ENCODE measurements at regions not wholly inside any gene's neighbourhood (a gene's known extent, or its start where the extent isn't known, plus 50 kb on each side); places are given as distances from the start of the nearest gene placed in this dataset.

DNA sequence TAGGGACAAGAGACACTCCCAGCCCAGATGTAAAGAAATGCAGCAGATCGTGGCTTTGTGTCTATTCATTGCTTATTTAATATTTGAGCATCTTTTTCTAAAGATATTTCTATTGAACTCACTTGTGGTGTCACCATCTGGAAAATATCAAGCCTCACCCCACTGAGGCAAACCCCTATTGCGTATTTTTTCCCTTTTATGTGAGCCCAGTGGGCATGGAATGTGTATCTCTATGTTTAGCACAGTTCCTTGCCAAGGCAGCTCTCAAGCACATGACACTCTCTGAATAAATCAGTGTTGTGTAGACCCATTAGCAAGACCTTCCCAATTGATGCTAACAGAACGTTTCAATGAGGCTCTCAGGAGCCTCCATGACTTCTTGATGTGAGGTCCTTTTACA, 81.6 kb downstream of the TMEM174 start:
- no peak for DNase-seq

- no peak for DNase-seq
Measured at GRCh38 chr5:73253047-73253660, 80.2 kb downstream of the TMEM174 start.

GRCh38 chr5:73250645-73251044, 77.7 kb downstream of the TMEM174 start:
- DNase-seq: no peak

DNA sequence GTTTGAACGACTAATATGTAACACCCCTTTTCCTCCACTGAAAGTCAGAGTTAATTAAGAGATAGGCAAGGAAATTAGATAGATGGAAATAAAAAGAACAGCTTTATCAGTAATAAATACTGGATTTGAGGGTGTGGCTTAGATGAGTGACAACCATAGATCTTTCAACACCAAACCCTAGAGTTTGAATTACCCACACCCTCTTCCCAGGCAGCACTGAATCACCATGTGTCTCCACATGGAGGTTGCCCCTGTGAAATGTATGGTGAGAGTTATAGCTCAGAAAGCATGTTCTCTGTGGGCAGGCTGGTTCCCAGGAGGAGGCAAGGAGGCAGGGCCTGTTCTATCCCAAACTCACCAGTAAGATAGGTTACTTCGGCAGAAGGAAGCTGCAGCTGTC, 69.7 kb downstream of the TMEM174 start:
- no peak for DNase-seq

GRCh38 chr5:73238873-73239272, 65.9 kb downstream of the TMEM174 start:
- DNase-seq: no peak

DNA sequence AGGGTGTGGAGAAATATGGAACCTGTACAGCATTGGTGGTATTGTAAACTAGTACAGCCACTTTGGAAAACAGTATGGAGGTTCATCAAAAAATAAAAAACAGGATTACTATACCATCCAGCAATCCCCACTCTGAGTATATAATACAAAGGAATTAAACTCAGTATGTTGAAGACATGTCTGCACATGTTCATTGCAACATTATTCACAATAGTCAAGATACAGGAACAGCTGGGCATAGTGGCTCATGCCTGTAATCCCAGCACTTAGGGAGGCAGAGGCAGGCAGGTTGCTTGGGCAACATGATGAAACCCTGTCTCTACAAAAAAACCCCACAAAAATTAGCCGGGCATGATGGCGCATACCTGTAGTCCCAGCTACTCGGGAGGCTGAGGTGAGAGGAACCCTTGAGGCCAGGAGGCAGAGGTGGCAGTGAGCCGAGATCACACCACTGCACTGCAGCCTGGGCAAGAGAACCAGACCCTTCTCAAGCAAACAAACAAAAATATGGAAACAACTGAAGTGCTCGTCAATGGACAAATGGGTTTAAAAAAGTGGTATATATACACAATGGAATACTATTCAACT, 63.6 kb downstream of the TMEM174 start:
- no peak for DNase-seq

DNA sequence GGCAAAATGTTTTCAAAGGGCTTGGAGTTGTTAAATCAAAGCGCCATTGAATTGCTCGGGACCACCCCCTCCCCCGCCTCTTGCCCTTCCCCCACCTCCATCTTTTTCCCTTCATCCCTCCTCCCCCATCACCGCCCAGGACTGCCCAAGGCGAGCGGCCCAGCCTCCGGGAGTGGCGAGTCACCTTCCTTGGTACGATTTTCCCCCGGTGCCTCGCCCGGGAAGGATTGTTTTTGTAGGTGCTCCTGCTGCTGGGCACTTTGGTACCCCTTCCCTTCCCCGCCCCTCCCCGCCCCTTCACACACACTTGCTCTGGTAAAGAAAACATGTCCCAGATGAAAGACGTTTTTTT, 61.2 kb downstream of the TMEM174 start:
- DNase-seq: no peak

- no peak for DNase-seq
Measured at GRCh38 chr5:73233461-73234203, 60.6 kb downstream of the TMEM174 start.

DNA sequence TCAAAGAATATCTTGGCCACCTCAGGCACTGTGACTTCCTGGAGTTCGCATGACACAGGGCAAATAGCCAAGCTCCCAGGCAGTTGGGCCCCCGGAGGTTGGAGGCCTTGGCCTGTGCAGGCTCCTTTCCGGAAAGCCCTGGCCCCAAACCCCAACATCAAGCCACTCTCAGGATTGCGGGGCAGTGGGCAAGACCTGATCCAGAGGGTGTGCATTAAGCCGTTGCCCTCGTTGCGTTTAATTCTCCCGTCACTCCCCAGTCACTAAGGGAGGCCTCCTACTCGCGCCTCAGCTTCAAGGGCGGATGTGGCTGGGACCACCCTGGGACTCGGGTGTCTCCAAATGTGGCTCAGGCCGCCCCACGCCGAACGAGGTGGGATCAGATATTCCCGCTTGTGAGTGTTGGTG, 60.1 kb downstream of the TMEM174 start:
- no peak for DNase-seq

- DNase-seq: no peak
Measured at GRCh38 chr5:73232266-73233041, 59.5 kb downstream of the TMEM174 start.

DNA sequence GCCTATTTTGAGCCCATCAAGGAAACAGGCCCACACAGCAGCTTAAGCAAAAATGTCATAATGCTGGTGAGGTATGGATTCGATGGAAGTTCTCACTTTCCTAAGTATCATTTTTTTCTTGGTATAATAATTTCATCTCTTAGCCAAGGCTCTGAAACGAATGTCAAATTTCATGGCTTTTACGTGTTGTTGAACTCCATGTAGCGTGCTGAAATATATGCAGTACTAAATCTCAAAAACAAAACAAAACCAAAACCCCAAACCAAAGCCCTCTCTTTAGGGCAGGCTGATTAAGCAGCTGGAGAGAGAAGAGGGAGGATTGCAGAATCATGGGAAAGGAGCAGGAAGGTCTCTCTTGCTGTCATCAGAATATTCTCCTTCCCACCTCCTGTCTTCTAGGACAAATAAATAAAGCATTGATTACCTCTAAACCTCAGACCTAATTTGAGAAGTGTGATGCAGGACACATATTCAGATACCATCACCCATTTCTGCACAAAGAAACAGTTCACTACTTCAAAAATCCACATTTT, 58.3 kb downstream of the TMEM174 start:
- DNase-seq: no peak

- no peak for DNase-seq
Measured at GRCh38 chr5:73230264-73231245, 57.6 kb downstream of the TMEM174 start.

DNA sequence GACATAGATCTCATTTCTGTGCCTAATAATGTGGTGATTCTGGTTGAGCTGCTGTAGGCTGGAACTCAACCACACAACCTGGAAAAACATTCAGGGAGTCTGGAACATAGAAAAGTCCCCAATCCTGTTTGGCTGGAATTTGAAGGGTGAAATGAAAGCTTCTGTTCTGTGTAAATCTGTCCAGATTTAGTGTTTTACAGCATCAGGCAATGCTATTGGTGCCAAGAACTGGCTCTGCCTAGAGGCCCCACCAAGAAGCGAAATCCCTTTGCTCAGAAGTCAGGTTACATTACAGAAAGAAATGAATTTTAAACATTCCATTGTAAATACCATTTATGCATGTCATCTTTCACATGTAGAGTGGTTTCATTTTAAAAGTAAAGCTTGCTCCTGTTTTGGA, 56.3 kb downstream of the TMEM174 start:
- DNase-seq: no peak

GRCh38 chr5:73228052-73228451, 55.1 kb downstream of the TMEM174 start:
- DNase-seq: no peak
